Activated CD4-positive, alpha-beta T cell treated with anti-CD3 and anti-CD28 coated beads, Interleukin-2, amount 50 U/mL, for 48 hours (primary cell): ENCODE measurements at regions not wholly inside any gene's neighbourhood (a gene's known extent, or its start where the extent isn't known, plus 50 kb on each side); places are given as distances from the start of the nearest gene placed in this dataset.
"Not testable (repeated sequence)": the region's sequence is repeated elsewhere in the genome, so short reads cannot be mapped to it uniquely, and the experiment has no call there.

Source experiments
- DNase-seq, 2 experiments: peaks; one replicate each; pipeline ENCODE4 v3.0.0-alpha.2; 2020

- no peak for DNase-seq
Observed at GRCh38 chr22:49356428-49356827, 471.2 kb downstream of the BRD1 start.

- no peak for DNase-seq
Observed at GRCh38 chr22:49355211-49355920, 472.3 kb downstream of the BRD1 start.

- no peak for DNase-seq
Observed at GRCh38 chr22:49354516-49355210, 473.0 kb downstream of the BRD1 start.

- no peak for DNase-seq
Observed at GRCh38 chr22:49353235-49353634, 474.4 kb downstream of the BRD1 start.

- no peak for DNase-seq
Observed at GRCh38 chr22:49352361-49353169, 475.1 kb downstream of the BRD1 start.

GRCh38 chr22:49351761-49352227, 475.9 kb downstream of the BRD1 start:
- no peak for DNase-seq

GRCh38 chr22:49350441-49351121, 477.1 kb downstream of the BRD1 start:
- DNase-seq, result no peak

- DNase-seq, result no peak
Observed at GRCh38 chr22:49349841-49350381, 477.8 kb downstream of the BRD1 start.

- no peak for DNase-seq
Observed at GRCh38 chr22:49349181-49349835, 478.4 kb downstream of the BRD1 start.

- DNase-seq, result no peak
Observed at GRCh38 chr22:49348631-49349030, 479.0 kb downstream of the BRD1 start.

GRCh38 chr22:49347376-49347775, 480.3 kb downstream of the BRD1 start:
- DNase-seq, result no peak

GRCh38 chr22:49345896-49346295, 481.8 kb downstream of the BRD1 start:
- DNase-seq, result no peak

GRCh38 chr22:49344656-49345055, 483.0 kb downstream of the BRD1 start:
- DNase-seq, result no peak

- DNase-seq, result no peak
Observed at GRCh38 chr22:49344161-49344560, 483.5 kb downstream of the BRD1 start.

- DNase-seq, result no peak
Observed at GRCh38 chr22:49340406-49340805, 487.3 kb downstream of the BRD1 start.

- not testable (repeated sequence) for DNase-seq
Observed at GRCh38 chr22:49336483-49336882, 491.2 kb downstream of the BRD1 start.

GRCh38 chr22:49334976-49335375, 492.7 kb downstream of the BRD1 start:
- no peak for DNase-seq

GRCh38 chr22:49334449-49334789, 493.3 kb downstream of the BRD1 start:
- DNase-seq, result no peak

- DNase-seq, result no peak
Observed at GRCh38 chr22:49333206-49333605, 494.5 kb downstream of the BRD1 start.

- DNase-seq, result no peak
Observed at GRCh38 chr22:49332691-49333090, 495.0 kb downstream of the BRD1 start.

- DNase-seq, result no peak
Observed at GRCh38 chr22:49331878-49332277, 495.8 kb downstream of the BRD1 start.

- DNase-seq, result no peak
Observed at GRCh38 chr22:49331223-49331815, 496.4 kb downstream of the BRD1 start.
